HG02970 (cell line): ENCODE measurements at regions not wholly inside any gene's neighbourhood (a gene's known extent, or its start where the extent isn't known, plus 50 kb on each side); places are given as distances from the start of the nearest gene placed in this dataset.
"Not testable (repeated sequence)": the region's sequence is repeated elsewhere in the genome, so short reads cannot be mapped to it uniquely, and the experiment has no call there.

Source experiments
- ATAC-seq: cut with Tn5 transposase; IDR thresholded peaks from one replicate; pipeline ENCODE4 v1.9.1; 2021; ENCODE audit warnings: mild to moderate bottlenecking, moderate library complexity, moderate number of reproducible peaks; ENCODE audit not compliant: unreplicated experiment, low FRiP score

- no peak for ATAC-seq
Observed at GRCh38 chr9:28059192-28059591, 485.9 kb upstream of the C9orf72 start.

GRCh38 chr9:28064241-28064815 is 491.0 kb upstream of the C9orf72 start:
- no peak for ATAC-seq

GRCh38 chr9:28073270-28073669 is 500.0 kb upstream of the C9orf72 start:
- no peak for ATAC-seq

GRCh38 chr9:28079677-28080076 is 506.4 kb upstream of the C9orf72 start:
- no peak for ATAC-seq

GRCh38 chr9:28082671-28083070 is 509.4 kb upstream of the C9orf72 start:
- ATAC-seq: no peak

DNA sequence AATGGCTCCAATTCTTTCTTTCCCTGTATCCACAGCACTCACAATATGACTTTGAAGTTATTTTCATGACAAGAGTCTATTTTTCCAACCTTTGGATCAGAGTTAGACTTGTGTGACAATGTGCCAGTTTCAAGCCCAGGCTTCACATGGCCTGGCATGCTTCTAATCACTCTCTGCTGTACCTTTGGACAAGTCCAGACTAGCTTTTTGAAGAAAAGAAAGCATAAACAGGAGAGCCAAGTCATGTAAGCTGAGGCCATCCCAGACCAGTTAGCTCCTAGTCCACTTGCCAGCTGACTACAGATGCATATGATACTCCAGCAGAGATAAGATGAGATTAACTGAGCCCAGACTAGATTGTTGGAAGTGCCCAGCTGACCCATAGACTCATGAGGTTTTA is 513.6 kb upstream of the C9orf72 start:
- ATAC-seq: no peak

- no peak for ATAC-seq
Observed at GRCh38 chr9:28092981-28093936, 520.0 kb upstream of the C9orf72 start.

DNA sequence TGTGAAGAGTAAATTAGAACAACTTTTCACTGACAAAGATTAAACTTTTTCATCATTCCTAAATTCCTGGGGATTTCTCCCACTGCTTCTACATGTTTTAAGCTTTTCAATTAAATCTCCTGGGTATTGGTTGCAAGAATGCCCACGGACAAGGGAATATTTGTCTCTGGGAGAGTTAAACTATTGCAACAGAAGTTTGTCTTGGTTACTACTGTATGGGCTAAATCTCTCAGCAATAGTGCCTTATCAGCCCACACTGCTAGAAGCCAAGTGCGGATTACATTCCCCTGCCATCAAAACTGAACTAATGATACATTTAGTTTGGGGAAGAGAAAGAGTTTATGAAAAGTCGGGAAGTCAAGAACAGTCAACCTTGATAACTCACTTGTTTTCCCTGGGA is 528.2 kb upstream of the C9orf72 start:
- no peak for ATAC-seq

DNA sequence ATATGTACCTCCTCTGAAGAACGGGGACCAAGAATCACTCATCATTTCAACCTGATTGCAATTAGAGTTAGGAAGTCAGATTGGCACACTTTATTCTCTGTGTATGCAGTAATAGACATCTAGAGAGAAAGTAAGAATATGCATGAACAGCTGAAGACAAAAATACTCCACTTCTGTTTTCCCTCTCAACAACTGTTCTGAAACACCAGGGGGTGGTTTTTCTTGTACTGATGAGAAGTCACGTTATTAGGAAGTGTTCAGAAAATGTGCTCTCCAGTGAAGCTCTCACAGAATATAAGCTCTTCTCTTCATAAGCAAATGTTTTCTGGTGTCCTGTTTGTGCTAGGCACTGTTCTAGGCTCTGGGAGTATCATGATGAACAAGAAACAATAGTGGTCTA is 531.7 kb upstream of the C9orf72 start:
- ATAC-seq: no peak

DNA sequence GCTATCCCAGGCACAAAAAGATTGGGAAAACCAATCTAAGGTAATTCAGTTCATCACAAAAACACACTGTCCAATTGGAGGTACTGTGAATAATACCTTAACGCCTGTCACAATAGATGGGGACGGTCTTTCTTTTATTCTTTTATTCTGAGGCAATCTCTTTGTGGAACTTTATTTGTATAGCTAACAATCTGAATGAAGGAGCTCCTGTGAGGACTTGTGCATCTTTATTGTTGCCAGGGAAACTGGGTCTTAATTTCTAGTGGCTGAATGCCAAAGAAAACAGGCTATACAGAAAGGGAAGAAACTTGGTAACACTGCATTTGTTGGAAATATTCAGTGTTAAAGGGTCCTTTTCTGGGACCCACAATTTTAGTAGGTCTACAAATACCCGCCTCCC is 546.9 kb upstream of the C9orf72 start:
- ATAC-seq: no peak

DNA sequence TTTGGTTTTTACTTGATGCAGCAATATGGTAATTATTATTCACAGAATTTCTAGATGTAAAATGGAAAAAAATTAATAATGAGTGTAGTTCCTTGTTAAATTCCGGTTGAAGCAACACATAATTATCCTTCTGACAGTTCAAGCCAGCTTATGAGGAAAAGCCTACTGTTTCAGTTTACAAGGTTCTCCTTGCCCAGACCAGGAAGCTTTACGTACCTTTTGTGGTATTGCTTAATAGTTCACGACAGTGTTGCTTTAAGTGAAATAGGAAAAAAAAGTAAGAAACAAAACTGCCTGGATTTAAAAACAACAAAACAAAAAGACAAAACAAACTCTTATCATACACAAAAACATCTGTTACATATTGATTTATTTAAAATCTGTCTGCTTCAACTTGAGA is 547.3 kb upstream of the C9orf72 start:
- no peak for ATAC-seq

GRCh38 chr9:28121366-28121765 is 548.1 kb upstream of the C9orf72 start:
- no peak for ATAC-seq

- ATAC-seq: no peak
Observed at GRCh38 chr9:28124917-28125316, 551.6 kb upstream of the C9orf72 start.

- ATAC-seq: no peak
Observed at GRCh38 chr9:28127101-28127500, 553.8 kb upstream of the C9orf72 start.

GRCh38 chr9:28134446-28134976 is 561.2 kb upstream of the C9orf72 start:
- no peak for ATAC-seq

GRCh38 chr9:28135549-28135948 is 562.3 kb upstream of the C9orf72 start:
- ATAC-seq: no peak

DNA sequence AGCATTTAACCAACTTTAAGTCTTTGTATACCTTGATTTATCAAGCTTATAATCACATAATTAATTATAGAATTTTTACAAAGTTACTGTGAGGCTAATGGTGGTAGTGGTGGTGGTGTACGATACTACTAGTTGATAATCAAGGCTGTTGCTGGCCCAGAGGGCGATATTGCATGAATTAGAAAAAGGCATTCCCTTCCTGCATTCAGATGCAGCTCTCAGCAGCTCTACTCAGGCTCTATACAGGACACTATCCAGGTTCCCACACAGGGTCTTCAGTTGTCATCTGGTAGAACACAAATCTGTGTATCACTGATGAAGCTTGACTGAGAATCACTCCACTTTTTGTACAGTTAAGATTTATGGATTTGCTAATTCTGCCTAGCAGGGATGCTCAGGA is 562.8 kb upstream of the C9orf72 start:
- ATAC-seq: no peak

DNA sequence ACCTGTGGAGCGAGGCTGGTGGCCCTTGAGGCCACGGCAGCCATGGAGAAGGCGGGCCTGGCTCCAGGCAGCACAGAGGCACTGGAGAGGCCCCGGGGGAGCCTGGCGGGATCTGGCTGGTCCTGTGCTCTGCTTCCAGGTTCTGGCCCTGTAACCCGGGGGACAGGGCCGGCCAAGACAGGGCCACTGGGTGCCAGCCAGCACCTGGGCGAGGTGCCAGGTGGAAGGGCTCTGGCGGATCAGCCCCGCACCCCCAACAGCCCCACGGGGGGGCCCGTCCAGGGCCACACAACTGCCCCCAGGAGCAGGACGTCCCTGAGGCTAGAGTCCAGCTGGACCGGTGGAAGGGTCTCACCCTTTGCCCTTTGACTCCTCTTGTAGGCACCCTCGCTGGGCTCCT is 574.1 kb upstream of the C9orf72 start:
- not testable (repeated sequence) for ATAC-seq

DNA sequence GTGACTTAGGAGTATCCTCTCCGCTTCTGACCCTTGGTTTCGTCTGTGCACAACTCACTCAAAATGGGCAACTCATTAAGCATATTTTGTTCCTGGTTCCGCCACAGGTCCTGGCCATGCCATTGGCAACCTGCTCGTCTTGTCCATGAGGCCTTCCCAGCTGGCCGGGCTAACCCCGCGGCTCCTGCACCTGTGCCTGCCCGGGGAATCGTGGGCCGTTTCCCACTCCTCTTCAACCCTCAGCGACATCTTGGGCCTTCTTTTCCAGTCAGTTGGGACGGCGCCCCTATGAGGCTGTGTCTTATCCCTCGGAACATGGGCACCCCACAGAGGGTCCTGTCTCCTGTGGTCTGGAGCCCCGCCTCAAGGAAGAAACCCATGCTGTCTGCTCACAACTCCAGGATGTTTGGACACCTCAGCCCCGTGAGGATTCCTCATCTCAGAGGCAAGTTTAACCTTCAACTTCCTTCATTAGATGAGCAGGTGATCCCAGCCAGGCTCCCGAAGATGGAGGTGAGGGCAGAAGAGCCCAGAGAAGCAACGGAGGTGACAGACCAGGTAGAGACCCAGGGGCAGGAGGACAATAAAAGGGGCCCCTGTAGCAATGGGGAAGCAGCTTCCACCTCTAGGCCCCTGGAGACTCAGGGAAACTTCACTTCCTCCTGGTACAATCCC is 574.8 kb upstream of the C9orf72 start:
- ATAC-seq: not testable (repeated sequence)

DNA sequence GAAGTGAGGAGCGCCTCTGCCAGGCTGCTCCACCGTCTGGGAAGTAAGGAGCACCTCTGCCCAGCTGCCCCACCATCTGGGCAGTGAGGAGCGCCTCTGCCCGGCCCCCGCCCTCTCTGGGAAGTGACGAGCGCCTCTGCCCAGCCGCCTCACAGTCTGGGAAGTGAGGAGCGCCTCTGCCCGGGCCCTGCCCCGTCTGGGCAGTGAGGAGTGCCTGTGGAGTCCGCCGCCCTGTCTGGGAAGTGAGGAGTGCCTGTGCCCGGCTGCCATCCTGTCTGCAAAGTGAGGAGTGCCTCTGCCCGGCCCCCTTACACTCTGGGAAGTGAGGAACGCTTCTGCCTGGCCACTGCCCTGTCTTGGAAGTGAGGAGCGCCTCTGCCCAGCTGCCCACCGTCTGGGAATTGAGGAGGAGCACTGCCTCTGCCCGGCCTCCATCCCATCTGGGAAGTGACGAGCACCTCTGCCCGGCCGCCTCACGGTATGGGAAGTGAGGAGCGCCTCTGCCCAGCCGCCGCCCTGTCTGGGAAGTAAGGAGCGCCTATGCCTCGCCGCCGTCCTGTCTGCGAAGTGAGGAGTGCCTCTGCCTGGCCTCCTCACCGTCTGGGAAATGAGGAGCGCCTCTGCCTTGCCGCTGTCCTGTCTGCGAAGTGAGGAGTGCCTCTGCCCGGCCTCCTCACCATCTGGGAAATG is 576.2 kb upstream of the C9orf72 start:
- ATAC-seq: not testable (repeated sequence)

GRCh38 chr9:28155067-28155466 is 581.8 kb upstream of the C9orf72 start:
- no peak for ATAC-seq
